MCF 10A (cell line): ENCODE measurements at regions not wholly inside any gene's neighbourhood (a gene's known extent, or its start where the extent isn't known, plus 50 kb on each side); places are given as distances from the start of the nearest gene placed in this dataset.

Source experiments
- BruUV-seq: library from RNA; stranded (reverse); fragments of 400-500 nt; replicated peaks from 2 replicates; lab custom pipeline; 2021; lab: Mats Ljungman, UMichigan
- CTCF ChIA-PET: fragments of 300-600 bp; sonication (Branson Sonifier 250); formaldehyde crosslinking; extraction: SDS; loops from one replicate; lab custom pipeline; 2021; ENCODE audit warnings: antibody characterized with exemption, inconsistent platforms; lab: Yijun Ruan, JAX
- POLR2A ChIA-PET: fragments of 300-600, 350-650 bp; sonication (Branson Sonifier 250); formaldehyde crosslinking; extraction: SDS; loops from one replicate; lab custom pipeline; 2020; ENCODE audit warnings: antibody characterized with exemption, inconsistent platforms; lab: Yijun Ruan, JAX
- DNase-seq: peaks from one replicate; pipeline ENCODE4 v3.0.0-alpha.2; 2018; ENCODE audit not compliant: unreplicated experiment
- H3K27ac Mint-ChIP-seq: one replicate; pipeline ENCODE4 v1.8.0; 2022; ENCODE audit warnings: mild to moderate bottlenecking, low read depth, mixed read lengths; ENCODE audit not compliant: unreplicated experiment
- H3K27me3 Mint-ChIP-seq: one replicate; pipeline ENCODE4 v1.8.0; 2022; ENCODE audit warnings: mixed read lengths; ENCODE audit not compliant: insufficient read depth, unreplicated experiment
- H3K36me3 Mint-ChIP-seq: one replicate; pipeline ENCODE4 v1.8.0; 2022; ENCODE audit warnings: mild to moderate bottlenecking, moderate library complexity, mixed read lengths; ENCODE audit not compliant: insufficient read depth, unreplicated experiment
- H3K4me1 Mint-ChIP-seq: one replicate; pipeline ENCODE4 v1.8.0; 2022; ENCODE audit warnings: mixed read lengths; ENCODE audit not compliant: insufficient read depth, unreplicated experiment
- H3K4me3 Mint-ChIP-seq: one replicate; pipeline ENCODE4 v1.8.0; 2022; ENCODE audit warnings: mild to moderate bottlenecking, moderate library complexity, mixed read lengths; ENCODE audit not compliant: unreplicated experiment
- H3K9me3 Mint-ChIP-seq: one replicate; pipeline ENCODE4 v1.8.0; 2022; ENCODE audit warnings: mixed read lengths; ENCODE audit not compliant: unreplicated experiment
- CTCF ChIP-seq: fragments of 200-600 bp; IDR thresholded peaks from one replicate; pipeline ENCODE4 v1.8.0; 2022; ENCODE audit warnings: antibody characterized with exemption, mild to moderate bottlenecking; ENCODE audit not compliant: unreplicated experiment
- intact Hi-C: fragments of 100-400 bp; cut with micrococcal nuclease; formaldehyde crosslinking; loops from 2 replicates; pipeline ENCODE4 v1.14.1; 2022

GRCh38 chr10:31603235-31604087 lies 284.4 kb downstream of the ZEB1 start:
- Mint-ChIP-seq H3K4me1 (peaks cover 12% of the 10 kb centered on the region), H3K4me3 (peak overlapping the region; percentile 73), H3K27me3 (no peaks in the 10 kb centered on the region), H3K36me3 (no peaks in the 10 kb centered on the region), H3K9me3 (no peaks in the 10 kb centered on the region), H3K27ac (peak overlapping the region; percentile 29)
- intact Hi-C loops: no loop called here
- POLR2A ChIA-PET: interaction anchor here (0.5 to 0.7 kb wide), 3 partner anchors 18 to 583 kb away, joined by 3 to 6 read pairs (median 3); no protein-coding TSS in a partner anchor
- peak; percentile 94 for DNase-seq
- no peak for TF ChIP-seq CTCF
- CTCF ChIA-PET: interaction anchor here (0.6 to 0.7 kb wide), 2 partner anchors 74 to 282 kb away, joined by 3 to 4 read pairs; no protein-coding TSS in a partner anchor
- no TSS peak for BruUV-seq

GRCh38 chr10:31602541-31603234 lies 283.7 kb downstream of the ZEB1 start:
- no TSS peak for BruUV-seq
- H3K4me3 Mint-ChIP-seq: peak overlapping the region; percentile 73

GRCh38 chr10:31601136-31601535 lies 282.1 kb downstream of the ZEB1 start:
- intact Hi-C loops: no loop called here

More at GRCh38 chr10:31602541-31603234, 283.7 kb downstream of the ZEB1 start:
- ChIA-PET CTCF (interaction anchor here (0.6 to 0.7 kb wide), 2 partner anchors 75 to 282 kb away, joined by 3 to 4 read pairs; no protein-coding TSS in a partner anchor), POLR2A (interaction anchor here (0.7 kb wide), 2 partner anchors 19 to 201 kb away, joined by 3 to 4 read pairs; no protein-coding TSS in a partner anchor)
- H3K36me3 Mint-ChIP-seq: no peaks in the 10 kb centered on the region
- no peak for TF ChIP-seq CTCF
- peak; percentile 74 for DNase-seq
- H3K27ac Mint-ChIP-seq: peak overlapping the region; percentile 29
- no peaks in the 10 kb centered on the region for H3K9me3 Mint-ChIP-seq
- intact Hi-C loops: no loop called here
- no peaks in the 10 kb centered on the region for H3K27me3 Mint-ChIP-seq
- H3K4me1 Mint-ChIP-seq: peaks cover 12% of the 10 kb centered on the region

More at GRCh38 chr10:31601136-31601535, 282.1 kb downstream of the ZEB1 start:
- no peak for TF ChIP-seq CTCF
- no peak overlapping the region for H3K27ac Mint-ChIP-seq
- H3K4me1 Mint-ChIP-seq: peaks cover 12% of the 10 kb centered on the region
- H3K9me3 Mint-ChIP-seq: no peaks in the 10 kb centered on the region
- BruUV-seq: no TSS peak
- no peaks in the 10 kb centered on the region for H3K36me3 Mint-ChIP-seq
- no peaks in the 10 kb centered on the region for H3K27me3 Mint-ChIP-seq
- POLR2A ChIA-PET: no interaction called here
- H3K4me3 Mint-ChIP-seq: no peak overlapping the region
- DNase-seq: no peak
- CTCF ChIA-PET: no interaction called here
